ENCODE measurements at regions not wholly inside any gene's neighbourhood (a gene's known extent, or its start where the extent isn't known, plus 50 kb on each side); places are given as distances from the start of the nearest gene placed in this dataset.

- Histone ChIP-seq H3K27ac (ENCODE audit: low read depth in 1 of 2, low read length in 2 of 2) (no peak overlapping the region), H3K4me3 (ENCODE audit: low read depth in 1 of 3, low read length in 3 of 3) (no peak overlapping the region), H3K27me3 (ENCODE audit: control insufficient read depth in 4 of 4, insufficient read depth in 4 of 4, low read length in 3 of 4) (no peaks in the 10 kb centered on the region), H3K4me1 (ENCODE audit: control insufficient read depth in 4 of 4, insufficient read depth in 4 of 4, low read length in 3 of 4) (peaks cover 23 to 60% (median 27%) of the 10 kb centered on the region in 4 donors), H3K9ac (ENCODE audit: low read depth in 1 of 2, low read length in 2 of 2) (no peak overlapping the region), H3K36me3 (ENCODE audit: control insufficient read depth in 4 of 4, insufficient read depth in 3 of 4, low read depth in 1 of 4, low read length in 3 of 4) (peaks cover 0 to 5% (median 0%) of the 10 kb centered on the region in 4 donors), H3K9me3 (ENCODE audit: control insufficient read depth in 4 of 4, low read length in 3 of 4) (no peaks in the 10 kb centered on the region)
- TF ChIP-seq RXRA (IDR thresholded peaks at IDR 0.05) (no peak), RAD21 (IDR thresholded peaks at IDR 0.05) (no peak), FOXA1 (IDR thresholded peaks at IDR 0.05) (no peak), YY1 (IDR thresholded peaks at IDR 0.05) (no peak), JUND (IDR thresholded peaks at IDR 0.05) (no peak), GABPA (IDR thresholded peaks at IDR 0.05 in 1 of 2, conservative IDR thresholded peaks at IDR 0.05 in 1 of 2) (no peak), HNF4A (conservative IDR thresholded peaks at IDR 0.05) (no peak), EGR1 (IDR thresholded peaks at IDR 0.05; ENCODE audit: low read depth in 2 of 2) (no peak)
- no peak for DNase-seq (ENCODE audit: low spot score)
- 84% methylated on average over 27 of the region's 27 CpGs for WGBS
Observed at GRCh38 chr17:77475016-77475976, 334.5 kb downstream of the SEC14L1 start.

GRCh38 chr17:77476006-77476405 lies 335.2 kb downstream of the SEC14L1 start:
- peaks cover 23 to 53% (median 27%) of the 10 kb centered on the region in 4 donors for H3K4me1 ChIP-seq (ENCODE audit: control insufficient read depth in 4 of 4, insufficient read depth in 4 of 4, low read length in 3 of 4)
- H3K9me3 ChIP-seq (ENCODE audit: control insufficient read depth in 4 of 4, low read length in 3 of 4) = no peaks in the 10 kb centered on the region
- no peak for DNase-seq (ENCODE audit: low spot score)
- TF ChIP-seq TAF1 (conservative IDR thresholded peaks at IDR 0.05) (no peak), HNF4A (conservative IDR thresholded peaks at IDR 0.05) (no peak), ATF3 (IDR thresholded peaks at IDR 0.05) (no peak), CTCF (IDR thresholded peaks at IDR 0.05; ENCODE audit: low read depth, low read length, missing input control) (no peak), EGR1 (IDR thresholded peaks at IDR 0.05; ENCODE audit: low read depth in 2 of 2) (no peak), HNF4G (IDR thresholded peaks at IDR 0.05) (no peak), MAX (IDR thresholded peaks at IDR 0.05) (no peak), FOXA1 (IDR thresholded peaks at IDR 0.05) (no peak), FOXA2 (IDR thresholded peaks at IDR 0.05) (no peak), ZBTB33 (IDR thresholded peaks at IDR 0.05) (no peak), RAD21 (IDR thresholded peaks at IDR 0.05) (no peak), YY1 (IDR thresholded peaks at IDR 0.05) (no peak), GABPA (IDR thresholded peaks at IDR 0.05 in 1 of 2, conservative IDR thresholded peaks at IDR 0.05 in 1 of 2) (no peak)
- H3K9ac ChIP-seq (ENCODE audit: low read depth in 1 of 2, low read length in 2 of 2) = no peak overlapping the region
- H3K27ac ChIP-seq (ENCODE audit: low read depth in 1 of 2, low read length in 2 of 2) = no peak overlapping the region
- H3K27me3 ChIP-seq (ENCODE audit: control insufficient read depth in 4 of 4, insufficient read depth in 4 of 4, low read length in 3 of 4) = no peaks in the 10 kb centered on the region
- no peaks in the 10 kb centered on the region for H3K36me3 ChIP-seq (ENCODE audit: control insufficient read depth in 4 of 4, insufficient read depth in 3 of 4, low read depth in 1 of 4, low read length in 3 of 4)
- 89% methylated on average over 7 of the region's 7 CpGs for WGBS
- H3K4me3 ChIP-seq (ENCODE audit: low read depth in 1 of 3, low read length in 3 of 3) = no peak overlapping the region

Measured in liver (tissue), 8 donors.